Osteocyte (in vitro differentiated cells): ENCODE measurements at regions not wholly inside any gene's neighbourhood (a gene's known extent, or its start where the extent isn't known, plus 50 kb on each side); places are given as distances from the start of the nearest gene placed in this dataset.

ENCODE experiments used
- DNase-seq: peaks from one replicate; pipeline ENCODE4 v3.0.0; 2021; ENCODE audit warnings: mixed read lengths; ENCODE audit not compliant: unreplicated experiment; ENCODE audit errors: extremely low spot score
- H3K27ac Mint-ChIP-seq: one replicate; pipeline ENCODE4 v1.8.0; 2021; ENCODE audit warnings: mild to moderate bottlenecking, mixed read lengths; ENCODE audit not compliant: unreplicated experiment
- H3K27me3 Mint-ChIP-seq: one replicate; pipeline ENCODE4 v1.8.0; 2021; ENCODE audit warnings: mixed read lengths; ENCODE audit not compliant: unreplicated experiment
- H3K36me3 Mint-ChIP-seq: one replicate; pipeline ENCODE4 v1.8.0; 2021; ENCODE audit warnings: mixed read lengths; ENCODE audit not compliant: unreplicated experiment
- H3K4me1 Mint-ChIP-seq: one replicate; pipeline ENCODE4 v1.8.0; 2021; ENCODE audit warnings: mixed read lengths; ENCODE audit not compliant: unreplicated experiment
- H3K4me3 Mint-ChIP-seq: one replicate; pipeline ENCODE4 v1.8.0; 2021; ENCODE audit warnings: mild to moderate bottlenecking, moderate library complexity, mixed read lengths; ENCODE audit not compliant: unreplicated experiment
- H3K9me3 Mint-ChIP-seq: one replicate; pipeline ENCODE4 v1.8.0; 2021; ENCODE audit warnings: mixed read lengths; ENCODE audit not compliant: unreplicated experiment
- CTCF ChIP-seq: fragments of 200-600 bp; sonication (generic); IDR thresholded peaks from 2 replicates; pipeline ENCODE4 v1.5.0; 2021; ENCODE audit warnings: antibody characterized with exemption, mild to moderate bottlenecking, moderate library complexity

GRCh38 chr20:40603057-40603651 lies 85.9 kb downstream of the MAFB start:
- no peak for DNase-seq
- TF ChIP-seq CTCF: no peak
- peaks cover 53% of the 10 kb centered on the region for H3K27me3 Mint-ChIP-seq
- no peaks in the 10 kb centered on the region for H3K4me1 Mint-ChIP-seq
- H3K27ac Mint-ChIP-seq: no peak overlapping the region
- H3K4me3 Mint-ChIP-seq: no peak overlapping the region
- H3K36me3 Mint-ChIP-seq: no peaks in the 10 kb centered on the region
- peaks cover 15% of the 10 kb centered on the region for H3K9me3 Mint-ChIP-seq

GRCh38 chr20:40602381-40602780 lies 86.7 kb downstream of the MAFB start:
- H3K27me3 Mint-ChIP-seq: peaks cover 48% of the 10 kb centered on the region
- H3K4me1 Mint-ChIP-seq: no peaks in the 10 kb centered on the region
- no peak for DNase-seq
- no peaks in the 10 kb centered on the region for H3K36me3 Mint-ChIP-seq
- H3K4me3 Mint-ChIP-seq: no peak overlapping the region
- TF ChIP-seq CTCF: no peak
- H3K9me3 Mint-ChIP-seq: peaks cover 16% of the 10 kb centered on the region
- H3K27ac Mint-ChIP-seq: no peak overlapping the region

- Mint-ChIP-seq H3K27me3 (peaks cover 47% of the 10 kb centered on the region), H3K9me3 (peaks cover 16% of the 10 kb centered on the region), H3K27ac (no peak overlapping the region), H3K4me3 (no peak overlapping the region), H3K4me1 (no peaks in the 10 kb centered on the region), H3K36me3 (no peaks in the 10 kb centered on the region)
- no peak for DNase-seq
- TF ChIP-seq CTCF: no peak
These were observed 88.4 kb downstream of the MAFB start for GRCh38 chr20:40600441-40601219.

- no peak for TF ChIP-seq CTCF
- Mint-ChIP-seq H3K36me3 (no peaks in the 10 kb centered on the region), H3K27me3 (peaks cover 46% of the 10 kb centered on the region), H3K4me3 (no peak overlapping the region), H3K9me3 (peaks cover 16% of the 10 kb centered on the region), H3K27ac (no peak overlapping the region), H3K4me1 (no peaks in the 10 kb centered on the region)
- no peak for DNase-seq
These were observed 89.0 kb downstream of the MAFB start for GRCh38 chr20:40599987-40600386.

GRCh38 chr20:40592941-40593340 lies 96.1 kb downstream of the MAFB start:
- no peak for DNase-seq
- TF ChIP-seq CTCF: no peak
- H3K27ac Mint-ChIP-seq: no peak overlapping the region
- H3K9me3 Mint-ChIP-seq: peaks cover 10% of the 10 kb centered on the region
- H3K4me1 Mint-ChIP-seq: no peaks in the 10 kb centered on the region
- peaks cover 63% of the 10 kb centered on the region for H3K27me3 Mint-ChIP-seq
- no peak overlapping the region for H3K4me3 Mint-ChIP-seq
- H3K36me3 Mint-ChIP-seq: no peaks in the 10 kb centered on the region
